CD14-positive monocyte (primary cell): ENCODE measurements at regions not wholly inside any gene's neighbourhood (a gene's known extent, or its start where the extent isn't known, plus 50 kb on each side); places are given as distances from the start of the nearest gene placed in this dataset.

Source experiments
- DNase-seq, 3 donors: peaks; one replicate each; pipeline ENCODE4 v3.0.0-alpha.2; 2011 to 2022
- H2AFZ ChIP-seq: 2 replicates; pipeline ENCODE4 v1.6.0; 2012; ENCODE audit warnings: mild to moderate bottlenecking, low read depth, low read length, inconsistent platforms; ENCODE audit not compliant: insufficient read depth, poor library complexity, severe bottlenecking
- H3K27ac ChIP-seq, 2 donors: 1 replicate in 1 of 2; 2 replicates in 1 of 2; pipeline ENCODE4 v1.5.1; 2012 to 2013; ENCODE audit warnings: low read length in 2 of 2, control low read depth in 1 of 2, inconsistent platforms in 1 of 2, low read depth in 1 of 2, mild to moderate bottlenecking in 1 of 2
- H3K27me3 ChIP-seq, 2 donors: one replicate each; pipeline versions ENCODE4 v1.6.0 to v1.6.1; 2011 to 2013; ENCODE audit warnings: low read length in 2 of 2; ENCODE audit not compliant: control insufficient read depth in 2 of 2, insufficient read depth in 2 of 2
- H3K36me3 ChIP-seq, 2 donors: replicated peaks in 1 of 2; 1 replicate in 1 of 2; 2 replicates in 1 of 2; pipeline versions ENCODE4 v1.5.1 to v1.6.1; 2012 to 2013; ENCODE audit warnings: low read length in 2 of 2, control low read depth in 1 of 2, inconsistent platforms in 1 of 2, mild to moderate bottlenecking in 1 of 2; ENCODE audit not compliant: insufficient read depth in 2 of 2, control insufficient read depth in 1 of 2
- H3K4me1 ChIP-seq, 2 donors: 1 replicate in 1 of 2; 2 replicates in 1 of 2; pipeline versions ENCODE4 v1.5.1 to v1.6.1; 2012 to 2013; ENCODE audit warnings: low read length in 2 of 2, control low read depth in 1 of 2, inconsistent platforms in 1 of 2, mild to moderate bottlenecking in 1 of 2, moderate library complexity in 1 of 2; ENCODE audit not compliant: insufficient read depth in 2 of 2, control insufficient read depth in 1 of 2
- H3K4me2 ChIP-seq: replicated peaks from 2 replicates; pipeline ENCODE3; 2012; ENCODE audit warnings: low read length, moderate library complexity, mild to moderate bottlenecking; ENCODE audit not compliant: poor library complexity, severe bottlenecking; ENCODE audit errors: extremely low read depth
- H3K4me3 ChIP-seq, 3 experiments: fragments of 200-600 bp in 1 of 3; sonication (generic) in 1 of 3; replicated peaks in 1 of 3; 1 replicate in 2 of 3; 2 replicates in 1 of 3; pipeline ENCODE4 v1.5.1; 2011 to 2013; ENCODE audit warnings: low read length in 3 of 3, mild to moderate bottlenecking in 3 of 3, control low read depth in 2 of 3, low read depth in 2 of 3, inconsistent platforms in 1 of 3, moderate library complexity in 1 of 3
- H3K79me2 ChIP-seq: 2 replicates; pipeline ENCODE4 v1.6.0; 2012; ENCODE audit warnings: mild to moderate bottlenecking, control low read depth, inconsistent platforms, low read length, moderate library complexity; ENCODE audit not compliant: insufficient read depth
- H3K9ac ChIP-seq: 2 replicates; pipeline ENCODE4 v1.6.0; 2017; ENCODE audit warnings: low read length, mild to moderate bottlenecking; ENCODE audit not compliant: insufficient read depth, poor library complexity, severe bottlenecking
- H3K9me3 ChIP-seq, 2 donors: replicated peaks in 1 of 2; 1 replicate in 1 of 2; 2 replicates in 1 of 2; pipeline versions ENCODE4 v1.5.1 to v1.6.1; 2012 to 2013; ENCODE audit warnings: low read length in 2 of 2, control low read depth in 1 of 2; ENCODE audit not compliant: control insufficient read depth in 1 of 2, insufficient read depth in 1 of 2
- H4K20me1 ChIP-seq: 2 replicates; pipeline ENCODE4 v1.6.0; 2012; ENCODE audit warnings: mild to moderate bottlenecking, low read length, control low read depth, moderate library complexity; ENCODE audit not compliant: insufficient read depth
- H3K27ac Mint-ChIP-seq, 7 donors: one replicate each; pipeline ENCODE4 v1.8.0; 2020; ENCODE audit warnings: mild to moderate bottlenecking in 7 of 7, mixed read lengths in 7 of 7, moderate library complexity in 6 of 7, inconsistent platforms in 2 of 7
- H3K27me3 Mint-ChIP-seq, 3 donors: one replicate each; pipeline ENCODE4 v1.8.0; 2021 to 2022; ENCODE audit warnings: low read depth in 3 of 3, mild to moderate bottlenecking in 3 of 3, mixed read lengths in 3 of 3, moderate library complexity in 3 of 3, inconsistent platforms in 1 of 3
- H3K36me3 Mint-ChIP-seq, 2 donors: one replicate each; pipeline ENCODE4 v1.8.0; 2020; ENCODE audit warnings: mixed read lengths in 2 of 2, inconsistent platforms in 1 of 2, mild to moderate bottlenecking in 1 of 2
- H3K4me1 Mint-ChIP-seq: one replicate; pipeline ENCODE4 v1.8.0; 2020; ENCODE audit warnings: mild to moderate bottlenecking, mixed read lengths
- H3K4me3 Mint-ChIP-seq, 2 donors: one replicate each; pipeline ENCODE4 v1.8.0; 2020; ENCODE audit warnings: mild to moderate bottlenecking in 2 of 2, mixed read lengths in 2 of 2, moderate library complexity in 1 of 2
- H3K9me3 Mint-ChIP-seq, 7 donors: one replicate each; pipeline ENCODE4 v1.8.0; 2020 to 2022; ENCODE audit warnings: mixed read lengths in 7 of 7, mild to moderate bottlenecking in 6 of 7, moderate library complexity in 6 of 7, inconsistent platforms in 2 of 7
- CTCF ChIP-seq: fragments of 200-600 bp; IDR thresholded peaks from one replicate; pipeline ENCODE4 v1.8.0; 2022; ENCODE audit warnings: antibody characterized with exemption, mild to moderate bottlenecking
- WGBS: methylation state at CpG from one replicate; pipeline ENCODE4 v1.1.5; 2013; ENCODE audit warnings: missing lambda C conversion rate; ENCODE audit not compliant: insufficient coverage; 5-methylcytosine and 5-hydroxymethylcytosine counted together
- intact Hi-C, 2 donors: fragments of 100-400 bp; cut with micrococcal nuclease; formaldehyde crosslinking; loops; one replicate each; pipeline versions ENCODE4 v1.15.0 to v1.15.1; 2023

GRCh38 chr10:2900530-2900929 lies 166.8 kb upstream of the PFKP start:
- Histone ChIP-seq H3K9me3 (no peaks in the 10 kb centered on the region), H2AFZ (no peak overlapping the region), H3K9ac (no peak overlapping the region), H3K79me2 (no peaks in the 10 kb centered on the region), H3K4me3 (no peak overlapping the region), H4K20me1 (no peaks in the 10 kb centered on the region), H3K4me2 (no peak overlapping the region), H3K27ac (no peak overlapping the region), H3K36me3 (no peaks in the 10 kb centered on the region), H3K27me3 (no peaks in the 10 kb centered on the region), H3K4me1 (peaks cover 17 to 24% of the 10 kb centered on the region in 2 donors)
- Mint-ChIP-seq H3K4me1 (peaks cover 19% of the 10 kb centered on the region), H3K27me3 (peaks cover 3 to 6% (median 5%) of the 10 kb centered on the region in 3 donors), H3K4me3 (no peak overlapping the region), H3K27ac (no peak overlapping the region), H3K36me3 (no peaks in the 10 kb centered on the region), H3K9me3 (peaks cover 0 to 5% (median 3%) of the 10 kb centered on the region in 7 donors)
- intact Hi-C loops: no loop called here
- no peak for TF ChIP-seq CTCF
- WGBS: 90% methylated on average over 4 of the region's 6 CpGs
- no peak for DNase-seq

GRCh38 chr10:2899246-2899951 lies 167.9 kb upstream of the PFKP start:
- no peaks in the 10 kb centered on the region for H3K36me3 Mint-ChIP-seq
- peak overlapping the region in 1 of 7 donors; percentile 19 for H3K27ac Mint-ChIP-seq
- intact Hi-C loops: no loop called here

More at GRCh38 chr10:2899246-2899951, 167.9 kb upstream of the PFKP start:
- H3K4me1 ChIP-seq: peaks cover 17 to 24% of the 10 kb centered on the region in 2 donors
- Mint-ChIP-seq H3K27me3 (peaks cover 3 to 5% (median 5%) of the 10 kb centered on the region in 3 donors), H3K4me1 (peaks cover 21% of the 10 kb centered on the region), H3K4me3 (no peak overlapping the region), H3K9me3 (peaks cover 0 to 4% (median 3%) of the 10 kb centered on the region in 7 donors)
- H3K36me3 ChIP-seq: no peaks in the 10 kb centered on the region
- TF ChIP-seq CTCF: no peak
- no peaks in the 10 kb centered on the region for H3K9me3 ChIP-seq
- H3K4me2 ChIP-seq: no peak overlapping the region
- no peak overlapping the region for H3K9ac ChIP-seq
- no peak overlapping the region for H3K27ac ChIP-seq
- no peaks in the 10 kb centered on the region for H3K79me2 ChIP-seq
- WGBS: 95% methylated on average over 13 of the region's 19 CpGs
- H3K27me3 ChIP-seq: no peaks in the 10 kb centered on the region
- DNase-seq: no peak
- H4K20me1 ChIP-seq: no peaks in the 10 kb centered on the region
- no peak overlapping the region for H2AFZ ChIP-seq
- H3K4me3 ChIP-seq: no peak overlapping the region
